GM18498 (cell line): ENCODE measurements at regions not wholly inside any gene's neighbourhood (a gene's known extent, or its start where the extent isn't known, plus 50 kb on each side); places are given as distances from the start of the nearest gene placed in this dataset.

Experiments
- ATAC-seq: cut with Tn5 transposase; IDR thresholded peaks from one replicate; pipeline ENCODE4 v1.9.1; 2021; ENCODE audit warnings: mild to moderate bottlenecking, moderate library complexity; ENCODE audit not compliant: unreplicated experiment

DNA sequence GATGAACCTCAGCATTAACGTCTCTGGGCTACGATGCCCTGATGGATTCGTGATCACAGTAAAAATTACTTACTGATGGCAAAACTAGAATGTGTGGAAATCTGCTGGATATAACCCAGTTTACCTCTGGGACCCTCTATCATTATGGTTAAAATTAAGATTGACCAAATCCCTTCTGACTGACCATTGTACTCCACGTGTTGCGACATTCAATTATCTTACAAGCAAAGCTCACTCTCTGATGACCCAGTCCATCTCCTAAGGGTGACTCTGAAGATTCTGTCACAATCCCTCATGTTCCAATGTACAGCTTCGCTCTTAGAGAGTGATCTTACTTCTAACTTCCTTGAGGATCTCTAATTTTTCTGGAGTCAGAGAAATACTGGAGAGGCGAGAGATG, 288.5 kb upstream of the RUNX1 start:
- ATAC-seq, result no peak

DNA sequence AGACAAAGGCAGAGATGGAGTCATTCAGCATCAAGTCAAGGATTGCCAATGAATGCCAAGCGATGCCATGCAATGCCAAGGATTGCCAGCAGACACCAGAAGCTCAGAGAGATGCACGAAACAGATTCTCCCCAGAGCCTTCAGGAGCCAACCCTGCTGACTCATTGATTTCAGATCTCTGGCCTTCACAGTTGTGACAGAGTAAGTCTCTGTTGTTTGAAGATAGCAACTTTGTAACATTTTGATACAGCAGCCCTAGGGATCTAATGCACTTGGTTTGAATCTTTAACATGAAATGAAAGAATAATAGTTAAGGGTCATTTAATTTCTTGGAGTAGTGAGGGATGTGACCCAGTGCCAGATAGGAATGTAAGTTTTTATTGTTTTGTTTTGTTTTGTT, 287.4 kb upstream of the RUNX1 start:
- ATAC-seq, result no peak

DNA sequence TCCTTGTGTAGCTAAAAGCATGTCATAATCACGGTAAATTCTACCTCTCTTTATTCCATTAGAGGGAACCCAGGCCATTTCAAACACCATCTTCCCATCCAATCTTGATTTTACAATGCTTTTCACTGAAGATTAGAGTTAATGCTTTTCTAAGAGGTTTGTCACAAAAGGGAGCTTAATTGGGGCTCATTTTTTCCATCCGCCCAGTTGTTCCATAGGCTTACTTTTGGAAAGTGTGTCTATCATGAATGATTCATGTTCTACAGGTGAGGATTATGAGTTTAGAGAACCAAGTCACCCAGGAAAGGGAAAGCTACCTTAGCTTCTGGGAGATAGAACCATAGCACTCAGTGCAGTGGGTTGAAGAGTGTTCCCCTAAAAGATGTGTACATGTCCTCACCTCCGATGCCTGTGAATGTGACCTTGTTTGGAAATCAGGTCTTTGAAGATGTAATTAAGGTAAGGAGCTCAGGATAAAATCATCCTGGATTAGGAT, 286.9 kb upstream of the RUNX1 start:
- no peak for ATAC-seq

DNA sequence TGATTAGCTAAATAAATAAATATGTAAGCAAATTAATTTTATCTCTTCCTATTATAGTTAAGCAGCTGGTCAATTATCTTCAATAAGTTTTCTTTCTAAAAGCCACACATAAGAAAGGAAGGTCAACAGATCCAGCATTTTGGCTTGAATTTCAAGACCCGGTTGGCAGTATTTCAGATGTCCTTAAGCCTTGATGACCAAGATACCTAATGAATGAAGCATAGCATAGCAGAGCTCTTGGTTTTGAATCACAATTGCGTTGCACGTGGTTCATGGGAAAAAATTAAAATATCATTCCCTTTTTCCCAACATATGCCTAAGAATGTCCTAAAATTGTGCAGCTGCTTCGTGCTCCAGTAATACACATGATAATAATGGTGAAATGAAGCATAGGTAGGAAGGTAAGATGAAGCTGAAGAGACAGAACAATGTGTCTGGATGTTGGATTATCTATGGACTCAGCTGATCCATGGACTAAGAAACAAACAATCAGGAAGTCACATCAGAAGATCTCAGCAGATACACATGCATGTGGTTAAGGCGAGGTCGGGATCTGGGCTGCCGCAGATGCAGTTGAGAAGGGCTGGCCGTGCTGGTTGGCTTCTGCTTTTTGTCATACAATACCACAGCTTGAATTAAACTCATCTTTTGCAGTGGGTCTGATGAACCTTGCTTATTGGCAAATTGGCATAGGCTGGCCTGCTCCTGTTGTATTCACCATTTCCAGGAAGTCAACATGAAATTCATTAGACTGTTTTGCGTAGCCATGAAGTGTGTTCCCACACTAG, 284.9 kb upstream of the RUNX1 start:
- no peak for ATAC-seq

DNA sequence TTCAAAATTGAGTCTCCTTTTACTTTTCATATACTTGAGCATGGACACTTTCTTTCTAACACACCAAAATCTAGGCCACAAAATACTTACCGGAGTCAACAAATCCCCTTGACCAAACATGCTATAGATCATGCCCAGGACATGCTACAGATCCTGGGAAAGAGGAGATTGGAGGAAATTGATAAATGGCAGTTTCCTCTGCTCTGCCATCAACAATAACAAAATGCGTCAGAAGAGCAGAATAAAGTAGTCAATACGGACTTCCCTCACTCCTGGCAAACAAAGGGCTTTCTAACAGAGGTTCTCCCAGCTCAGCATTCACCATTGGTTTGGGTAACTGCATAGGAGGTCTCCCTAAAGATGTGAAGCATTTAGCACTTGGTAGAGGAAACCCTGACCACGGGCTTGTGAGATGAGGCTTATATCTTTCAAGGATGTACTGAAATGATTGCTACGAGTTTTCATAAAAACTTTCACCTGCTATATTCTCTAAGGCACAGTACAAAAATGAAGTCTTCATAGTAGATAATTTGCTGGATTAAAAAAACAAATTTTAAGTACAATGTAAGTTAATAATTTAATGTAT, 283.8 kb upstream of the RUNX1 start:
- ATAC-seq, result no peak

DNA sequence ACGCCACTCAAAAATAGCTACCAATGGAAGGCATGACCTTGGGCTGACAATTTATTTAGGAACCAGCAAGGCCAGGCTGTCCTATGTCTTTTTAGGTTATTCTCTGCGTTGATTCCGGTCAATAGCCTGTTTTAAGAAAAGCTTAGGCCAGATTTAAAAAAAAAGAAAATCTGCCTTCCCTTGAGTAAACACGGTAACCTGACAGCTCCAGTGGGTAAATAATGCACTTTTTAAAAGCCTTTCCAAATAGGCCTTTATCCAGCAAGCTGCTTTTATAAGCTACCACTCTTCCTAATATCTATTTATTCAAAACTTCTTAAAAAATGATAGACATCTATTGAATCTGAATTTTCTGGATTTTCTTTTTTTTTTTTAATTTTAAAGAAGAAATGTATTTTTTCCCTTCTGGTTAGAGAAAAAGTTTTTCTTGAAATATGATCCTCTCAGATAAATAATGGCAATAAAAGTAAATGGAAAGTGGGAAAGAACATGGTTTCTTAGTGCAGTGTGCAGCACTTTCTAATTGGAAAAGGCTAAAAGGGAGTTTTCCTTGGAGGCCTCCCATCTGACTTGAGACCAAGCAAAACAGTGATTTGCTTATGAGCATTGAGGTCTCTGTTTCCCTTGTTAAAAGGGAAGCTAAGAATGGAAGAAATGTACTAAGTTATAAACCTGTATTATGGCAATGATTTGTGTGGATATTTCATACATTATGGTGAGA, 281.0 kb upstream of the RUNX1 start:
- no peak for ATAC-seq

DNA sequence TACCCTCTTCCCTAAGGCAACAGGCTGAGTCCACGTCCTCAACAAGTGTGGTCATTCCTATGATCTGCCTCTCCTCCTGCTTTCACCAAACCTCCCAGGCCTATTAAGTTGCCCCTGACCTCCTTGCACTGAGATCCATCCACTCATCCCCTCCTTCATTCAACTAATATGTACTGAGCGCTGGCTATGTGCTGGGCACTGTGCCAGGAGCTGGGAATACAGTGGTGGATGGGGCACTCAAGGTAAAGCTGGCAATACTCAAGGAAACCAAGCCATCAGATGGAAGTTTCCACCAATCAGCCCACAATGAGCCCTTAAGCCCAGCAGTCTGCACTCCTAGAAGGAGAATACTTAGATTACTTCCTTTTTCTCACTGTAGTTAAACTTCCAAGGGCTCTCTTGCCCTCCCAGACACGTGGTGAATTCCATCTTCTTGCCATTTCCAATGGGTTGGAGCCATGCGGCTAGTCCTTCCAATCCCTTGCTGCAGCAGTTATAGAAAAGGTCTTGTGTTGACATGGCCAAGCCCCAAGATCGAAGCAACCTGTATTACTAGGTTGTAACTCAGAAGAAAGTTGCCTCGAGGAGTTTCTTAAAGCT, 279.9 kb upstream of the RUNX1 start:
- ATAC-seq, result no peak

DNA sequence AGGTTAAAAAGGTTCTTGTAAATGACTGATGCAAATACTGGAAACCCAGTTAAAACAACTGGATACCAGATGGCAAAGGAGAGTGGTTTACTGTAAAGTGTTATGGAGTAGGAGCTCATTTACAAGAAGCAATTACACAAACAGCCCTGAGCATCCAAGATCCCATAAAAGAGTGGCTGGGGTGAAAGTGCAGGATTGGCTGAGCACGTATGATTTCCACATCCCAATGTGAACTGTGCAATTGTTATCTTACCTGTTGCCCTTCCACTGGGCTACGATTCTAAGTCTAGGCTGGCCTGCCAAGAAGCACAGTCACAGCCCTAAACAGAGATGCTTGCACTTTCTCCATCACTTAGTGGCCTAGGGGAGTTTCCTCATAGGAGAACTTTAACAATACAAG, 277.6 kb upstream of the RUNX1 start:
- ATAC-seq, result no peak

DNA sequence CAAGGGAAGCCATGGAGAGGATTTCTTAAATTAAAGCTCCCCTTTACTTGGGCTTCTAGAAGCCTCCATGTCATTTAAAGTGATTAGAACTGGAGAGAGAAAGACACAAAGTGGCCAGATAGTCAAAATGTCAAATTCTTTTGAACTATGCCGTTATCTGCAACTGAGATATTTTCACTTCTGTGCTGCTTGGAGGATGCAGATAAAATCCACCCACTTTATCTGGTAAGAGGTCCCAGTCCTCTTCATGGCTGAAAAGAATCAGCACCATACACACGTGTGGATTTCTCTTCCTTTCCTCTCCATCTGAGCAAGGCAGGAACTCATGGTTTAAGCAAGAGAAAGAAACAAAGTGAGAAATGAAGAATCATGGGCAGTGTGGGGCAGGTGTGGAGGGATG, 276.9 kb upstream of the RUNX1 start:
- no peak for ATAC-seq

DNA sequence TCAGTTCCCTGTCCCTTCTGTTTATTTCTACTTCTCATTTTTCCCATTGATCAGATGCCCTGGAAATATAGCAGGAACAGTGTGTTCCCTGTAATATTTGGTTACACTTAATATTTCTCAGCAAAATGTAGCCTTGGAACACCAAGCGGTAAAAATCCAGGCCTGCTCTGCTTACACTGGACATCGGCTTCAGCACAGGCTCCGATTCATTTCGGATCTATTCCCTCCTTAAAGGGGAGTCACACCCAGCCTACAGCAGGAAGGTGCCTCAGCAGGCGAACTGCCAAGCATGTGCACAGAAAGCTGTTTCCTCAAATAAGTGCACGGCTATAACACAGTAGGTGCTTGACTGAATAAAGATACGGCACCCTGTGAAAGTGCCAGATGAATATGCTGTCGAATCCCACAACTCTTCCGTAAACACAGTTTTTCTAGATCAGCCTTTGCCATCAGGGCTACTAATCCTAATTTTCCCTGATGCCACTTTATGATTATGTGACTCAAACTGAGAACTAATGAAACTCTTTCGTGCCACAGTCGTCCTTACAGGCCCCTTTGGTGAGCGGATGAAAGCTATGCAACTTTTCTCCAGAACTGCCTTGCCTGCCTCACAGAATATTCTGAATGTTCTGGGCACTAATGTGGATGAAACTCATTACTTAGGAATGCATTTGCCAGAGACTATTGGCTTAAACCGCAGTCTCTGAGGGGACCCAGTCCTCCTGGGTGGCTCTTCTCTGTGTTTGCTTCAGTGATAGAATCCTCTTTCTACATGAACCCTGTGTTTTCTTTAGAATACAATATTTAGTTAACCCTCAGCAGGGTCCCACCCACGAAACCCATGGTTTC, 275.5 kb upstream of the RUNX1 start:
- no peak for ATAC-seq

DNA sequence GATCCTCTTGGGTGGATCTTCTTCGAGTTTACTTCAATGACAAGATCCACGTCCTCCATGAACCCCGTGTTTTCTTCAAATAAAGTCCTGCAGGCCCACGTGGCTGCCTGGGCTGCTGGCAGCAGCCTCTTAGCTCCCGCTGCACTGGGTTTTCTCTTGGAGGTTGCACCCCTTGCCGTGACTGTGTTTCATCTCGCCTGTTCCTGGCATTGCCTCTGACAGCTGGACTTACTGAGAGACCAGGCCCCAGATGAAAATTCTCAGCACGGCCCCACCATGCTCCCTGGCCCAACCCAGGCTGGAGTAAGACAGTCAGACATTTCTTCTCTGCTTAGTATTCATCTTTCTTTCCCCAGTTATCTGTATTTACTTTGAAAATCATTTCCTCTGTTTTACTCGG, 274.8 kb upstream of the RUNX1 start:
- no peak for ATAC-seq

DNA sequence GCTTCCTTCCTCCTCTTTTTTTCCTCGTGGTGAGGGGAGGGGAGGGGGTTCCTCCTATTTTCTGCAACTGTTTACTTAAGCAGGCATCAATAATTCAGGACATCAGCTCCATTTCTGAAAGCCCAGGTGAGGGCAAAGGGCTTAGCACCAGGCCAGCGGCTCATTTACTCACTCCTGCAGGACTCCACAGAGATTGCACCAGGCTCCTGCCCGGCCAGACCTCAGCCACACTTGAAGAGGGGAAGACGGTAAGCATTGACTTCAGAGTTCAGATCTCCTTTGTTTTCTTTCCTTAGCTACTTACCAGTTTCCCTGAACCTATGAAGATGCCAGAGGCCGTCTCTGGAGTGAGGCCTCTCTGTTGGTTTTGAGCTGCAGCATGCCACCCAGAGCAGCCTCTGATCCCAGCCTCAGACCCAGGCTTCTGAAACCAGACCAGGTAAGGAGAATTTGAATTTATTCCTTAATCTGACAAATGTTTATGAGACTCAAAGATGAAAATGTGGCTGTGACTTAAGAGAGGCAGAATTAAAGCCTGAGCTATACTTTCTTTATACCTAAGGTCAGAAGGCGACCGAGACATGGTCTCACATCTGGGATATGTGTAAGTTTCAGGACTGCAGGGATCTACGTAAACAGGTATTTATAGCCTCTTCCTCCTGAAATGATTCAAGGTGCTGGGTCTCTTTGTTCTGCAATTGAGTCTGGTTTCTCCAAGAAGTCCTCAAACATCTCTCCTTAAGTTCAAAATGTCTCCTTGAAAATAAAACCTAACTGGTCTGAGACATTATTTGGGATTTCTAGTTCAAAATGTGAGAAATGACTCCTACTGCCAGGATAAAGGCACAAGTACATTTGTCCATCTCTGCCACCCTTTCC, 272.5 kb upstream of the RUNX1 start:
- ATAC-seq, result no peak

DNA sequence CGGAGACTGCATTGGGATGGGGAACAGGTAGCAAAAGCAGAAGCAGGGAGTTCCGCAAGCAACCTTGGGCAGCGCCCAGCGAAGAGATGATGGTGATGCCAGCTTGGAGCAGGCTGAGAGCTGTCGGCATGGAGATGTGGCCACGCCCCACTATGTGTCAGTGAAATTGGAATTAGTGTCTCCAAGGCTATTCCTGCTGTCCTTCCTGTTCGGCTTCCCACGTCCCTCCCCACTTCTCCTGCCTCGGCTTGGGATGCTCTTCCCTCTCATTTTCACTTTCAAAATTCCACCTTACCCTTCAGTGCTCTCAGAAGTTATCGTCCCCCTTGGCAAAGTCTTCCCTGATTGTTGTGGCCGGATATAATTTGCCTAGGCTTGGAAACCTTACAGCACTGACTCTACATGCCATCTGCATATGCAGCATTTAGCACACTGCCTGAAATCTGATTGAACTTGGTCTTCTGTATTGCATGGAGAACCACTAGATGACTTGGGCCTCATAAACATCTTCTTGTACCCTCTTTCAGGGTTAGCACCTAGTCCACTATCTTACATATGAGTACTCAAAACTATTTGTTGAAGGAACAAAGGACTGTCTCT, 270.7 kb upstream of the RUNX1 start:
- no peak for ATAC-seq

DNA sequence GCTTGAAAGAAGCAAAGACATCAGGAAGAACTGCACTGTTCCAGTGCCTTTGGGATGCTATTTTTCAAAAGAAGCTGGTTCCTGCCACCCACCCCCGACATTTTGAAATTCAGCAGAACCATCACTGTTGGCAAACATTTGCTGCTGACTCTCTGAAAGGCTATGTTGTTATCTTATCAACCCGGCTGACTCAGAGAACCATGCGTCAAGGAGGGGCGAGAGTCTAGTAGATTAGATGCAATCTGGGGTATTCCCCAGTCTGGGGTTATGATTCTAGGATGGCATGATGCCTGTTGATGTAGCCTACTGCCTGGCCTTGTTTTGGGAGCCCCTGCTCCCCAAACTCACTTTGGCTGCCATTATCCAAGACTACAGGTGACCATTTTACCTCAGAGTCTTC, 267.8 kb upstream of the RUNX1 start:
- ATAC-seq, result no peak

DNA sequence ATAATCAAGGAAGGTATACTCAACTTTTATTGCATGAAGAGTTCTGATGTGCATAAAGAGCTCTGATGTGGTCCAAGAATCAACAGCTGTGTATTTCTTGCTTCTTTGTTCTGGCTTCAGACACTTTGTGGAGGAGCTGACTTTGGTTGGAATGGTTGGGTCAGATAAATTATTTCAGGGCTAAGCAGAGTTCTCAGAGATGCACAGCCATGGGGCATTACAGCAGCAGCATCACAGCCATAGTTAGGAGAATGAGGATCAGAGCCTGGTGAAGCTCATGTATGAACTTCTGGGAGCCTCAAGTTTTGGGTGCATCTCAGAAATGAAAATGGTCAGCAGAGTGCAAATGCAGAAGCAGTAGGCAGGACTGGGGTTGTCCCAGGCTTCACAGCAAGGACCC, 267.4 kb upstream of the RUNX1 start:
- ATAC-seq, result no peak

DNA sequence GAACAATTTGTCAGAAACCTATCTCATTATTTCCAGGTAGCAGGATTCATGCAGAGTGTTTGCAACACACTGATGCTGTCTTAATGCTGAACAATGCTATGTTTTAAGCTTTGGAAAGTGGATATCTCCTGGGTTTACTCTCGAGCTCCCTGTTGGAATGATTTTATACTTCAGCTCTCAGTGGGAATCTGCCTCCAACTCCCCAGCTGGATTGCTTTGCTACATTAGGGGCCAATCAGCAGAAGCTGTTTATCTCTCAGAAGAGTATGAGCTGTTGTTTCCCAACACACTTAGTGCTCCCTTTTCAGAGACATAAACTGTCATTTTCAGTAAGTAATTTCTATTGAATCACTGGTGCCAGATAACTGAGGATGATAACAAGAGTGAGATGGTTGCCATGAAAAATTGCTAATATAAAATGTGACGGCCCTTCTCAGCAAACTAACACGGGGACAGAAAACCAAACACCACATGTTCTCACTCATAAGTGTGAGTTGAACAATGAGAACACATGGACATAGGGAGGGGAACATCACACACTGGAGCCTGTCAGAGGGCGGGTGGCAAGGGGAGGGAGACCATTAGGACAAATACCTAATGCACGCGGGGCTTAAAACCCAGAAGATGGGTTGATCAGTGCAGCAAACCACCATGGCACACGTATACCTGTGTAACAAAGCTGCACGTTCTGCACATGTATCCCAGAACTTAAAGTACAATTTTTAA, 265.9 kb upstream of the RUNX1 start:
- no peak for ATAC-seq

DNA sequence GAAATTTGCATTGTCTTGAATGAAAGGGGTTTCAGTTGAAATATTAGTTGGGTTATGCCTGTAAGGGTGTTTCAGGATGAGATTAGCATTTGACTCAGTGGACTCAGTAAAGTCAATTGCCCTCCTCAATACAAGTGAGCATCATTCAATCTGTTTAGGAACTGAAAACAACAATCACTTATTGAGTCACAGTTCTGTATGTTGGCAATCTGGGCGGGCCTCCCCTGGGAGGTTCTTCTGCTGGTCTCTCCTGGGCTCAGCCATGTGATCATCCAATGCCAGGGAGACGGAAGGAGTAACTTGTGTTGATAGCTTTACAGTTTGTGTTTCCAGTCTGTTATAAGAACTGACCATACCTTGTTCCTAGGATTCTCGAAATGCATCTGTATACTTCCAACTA, 262.9 kb upstream of the RUNX1 start:
- no peak for ATAC-seq

DNA sequence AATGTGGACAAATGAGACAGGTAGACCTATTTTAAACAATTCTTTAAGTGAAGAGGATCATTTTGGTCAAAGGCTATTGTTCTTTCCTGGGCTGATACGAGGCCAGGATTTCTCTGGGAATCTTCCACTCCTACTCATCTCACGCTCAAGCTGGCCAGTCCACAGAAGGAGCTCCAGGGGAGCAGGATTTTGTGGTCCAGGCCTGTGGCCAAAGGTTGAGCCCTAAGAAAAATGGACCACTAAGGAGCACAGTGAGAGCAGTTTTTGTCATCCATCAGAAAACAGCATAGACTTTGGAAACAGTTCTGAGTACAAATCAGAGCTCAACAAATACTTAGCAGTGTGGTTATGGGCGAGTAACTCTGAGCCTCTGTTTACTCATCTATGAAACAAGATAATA, 260.2 kb upstream of the RUNX1 start:
- no peak for ATAC-seq

DNA sequence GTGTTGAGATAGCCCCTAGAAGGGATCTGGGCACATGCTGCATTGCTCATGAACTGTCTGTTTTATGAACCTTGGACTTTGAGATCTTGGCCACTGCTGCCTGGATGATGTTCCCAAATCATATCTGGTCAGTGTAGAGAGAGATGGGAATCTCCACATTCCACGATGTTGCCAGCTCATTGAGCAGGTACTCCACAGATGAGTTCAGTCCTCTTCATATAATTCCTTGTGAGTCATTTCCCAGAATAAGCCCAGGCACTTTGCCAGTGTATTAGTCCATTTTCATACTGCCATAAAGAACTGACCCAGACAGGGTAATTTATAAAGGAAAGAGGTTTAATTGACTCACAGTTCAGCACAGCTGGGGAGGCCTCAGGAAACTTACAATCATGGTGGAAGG, 254.0 kb upstream of the RUNX1 start:
- no peak for ATAC-seq
